ENCODE measurements at regions not wholly inside any gene's neighbourhood (a gene's known extent, or its start where the extent isn't known, plus 50 kb on each side); places are given as distances from the start of the nearest gene placed in this dataset.
"Not testable (repeated sequence)": the region's sequence is repeated elsewhere in the genome, so short reads cannot be mapped to it uniquely, and the experiment has no call there.

- DNase-seq (ENCODE audit: low read depth), result no peak
- no peak overlapping the region for H3K4me3 ChIP-seq (ENCODE audit: low read depth, low read length)
Measured at GRCh38 chr16:87216148-87216840, 100.9 kb downstream of the C16orf95 start.

DNA sequence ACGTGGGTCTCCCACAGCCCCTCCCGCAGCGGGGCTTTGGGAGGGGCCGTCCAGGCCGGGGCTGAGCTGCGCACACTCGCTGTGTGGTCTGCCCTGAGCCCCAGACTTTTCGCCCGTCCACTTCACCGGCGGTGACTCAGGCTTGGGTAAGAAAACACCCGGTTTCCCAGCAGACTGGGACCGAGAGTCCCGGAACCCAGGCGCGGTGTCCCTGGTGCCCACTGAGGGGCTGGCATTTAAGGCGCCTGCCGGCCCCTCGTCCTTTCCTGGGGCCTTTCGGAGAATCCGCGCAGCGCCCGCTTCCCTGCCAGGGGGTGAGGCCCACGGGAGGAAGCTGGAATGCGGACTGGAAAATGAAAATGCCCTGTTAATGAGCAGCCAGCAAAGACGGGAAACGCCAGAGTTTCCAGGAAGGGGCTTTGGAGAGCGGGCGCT, 100.3 kb downstream of the C16orf95 start:
- no peak for DNase-seq (ENCODE audit: low read depth)
- H3K4me3 ChIP-seq (ENCODE audit: low read depth, low read length), result peak overlapping the region; percentile 6

GRCh38 chr16:87217802-87218201, 99.4 kb downstream of the C16orf95 start:
- H3K4me3 ChIP-seq (ENCODE audit: low read depth, low read length); DNase-seq (ENCODE audit: low read depth): not testable (repeated sequence)

GRCh38 chr16:87218281-87219055, 98.7 kb downstream of the C16orf95 start:
- no peak overlapping the region for H3K4me3 ChIP-seq (ENCODE audit: low read depth, low read length)
- no peak for DNase-seq (ENCODE audit: low read depth)

GRCh38 chr16:87219287-87219909, 97.8 kb downstream of the C16orf95 start:
- DNase-seq (ENCODE audit: low read depth), result no peak
- H3K4me3 ChIP-seq (ENCODE audit: low read depth, low read length), result no peak overlapping the region

GRCh38 chr16:87221633-87222032, 95.6 kb downstream of the C16orf95 start:
- no peak for DNase-seq (ENCODE audit: low read depth)
- no peak overlapping the region for H3K4me3 ChIP-seq (ENCODE audit: low read depth, low read length)

GRCh38 chr16:87222335-87222734, 94.9 kb downstream of the C16orf95 start:
- DNase-seq (ENCODE audit: low read depth), result no peak
- no peak overlapping the region for H3K4me3 ChIP-seq (ENCODE audit: low read depth, low read length)

- no peak for DNase-seq (ENCODE audit: low read depth)
- H3K4me3 ChIP-seq (ENCODE audit: low read depth, low read length), result no peak overlapping the region
Measured at GRCh38 chr16:87223656-87224248, 93.4 kb downstream of the C16orf95 start.

GRCh38 chr16:87226926-87227295, 90.3 kb downstream of the C16orf95 start:
- DNase-seq (ENCODE audit: low read depth), result no peak
- no peak overlapping the region for H3K4me3 ChIP-seq (ENCODE audit: low read depth, low read length)

DNA sequence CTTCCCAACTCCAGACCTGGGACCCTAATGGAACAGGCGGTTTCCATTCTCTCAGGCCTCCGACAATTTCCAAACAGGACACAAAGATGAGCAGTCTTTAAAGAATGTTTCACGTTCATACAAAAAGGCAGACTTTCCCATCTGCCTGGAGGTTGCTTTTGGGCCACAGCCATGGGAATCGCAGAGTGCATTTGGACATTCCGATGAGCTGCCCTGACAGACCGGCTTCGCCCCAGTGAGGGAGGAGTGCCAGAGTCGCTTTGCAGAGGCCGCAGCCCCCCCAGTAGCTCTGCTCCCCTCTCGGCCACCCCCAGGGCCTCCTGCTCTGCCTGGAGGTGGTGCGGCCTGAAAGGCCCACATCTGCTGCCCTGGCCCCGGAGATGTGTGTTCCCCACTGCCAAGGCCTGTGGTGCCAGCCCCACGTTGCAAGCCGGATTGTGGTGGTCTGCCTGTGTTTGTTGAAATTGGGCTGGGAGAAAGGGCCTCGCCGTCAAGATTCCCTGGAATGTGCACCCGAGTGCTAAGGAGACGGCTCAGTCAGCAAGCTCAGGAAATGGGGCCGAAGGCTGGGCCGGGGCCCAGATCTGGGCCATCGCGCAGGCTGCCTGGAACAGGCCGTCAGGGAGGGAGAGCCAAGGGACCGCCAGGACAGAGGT, 89.8 kb downstream of the C16orf95 start:
- peak; percentile 59 for DNase-seq (ENCODE audit: low read depth)
- no peak overlapping the region for H3K4me3 ChIP-seq (ENCODE audit: low read depth, low read length)

DNA sequence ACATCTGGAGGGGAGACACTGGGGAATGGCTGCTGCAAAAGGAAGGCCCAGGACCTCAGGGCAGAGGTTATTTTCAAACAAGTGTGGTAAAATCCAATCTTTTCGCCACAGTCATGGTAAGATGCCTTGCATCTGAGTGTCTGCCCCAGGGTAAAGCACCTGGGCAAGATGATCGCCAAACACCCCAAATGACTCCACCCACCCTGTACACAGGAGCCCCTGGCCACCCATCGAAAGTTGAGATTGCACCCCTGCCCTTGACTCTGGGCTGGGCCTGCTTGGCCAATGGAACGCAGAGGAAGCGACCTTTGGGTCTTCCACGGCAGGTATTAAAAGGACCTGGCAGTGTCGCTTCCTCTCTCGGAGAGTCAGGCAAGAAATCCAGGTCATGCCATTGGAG, 88.8 kb downstream of the C16orf95 start:
- no peak for DNase-seq (ENCODE audit: low read depth)

GRCh38 chr16:87229230-87230188, 87.7 kb downstream of the C16orf95 start:
- H3K4me3 ChIP-seq (ENCODE audit: low read depth, low read length), result no peak overlapping the region
- DNase-seq (ENCODE audit: low read depth), result no peak

More for the DNA sequence above, 88.8 kb downstream of the C16orf95 start:
- H3K4me3 ChIP-seq (ENCODE audit: low read depth, low read length), result no peak overlapping the region

- no peak for DNase-seq (ENCODE audit: low read depth)
- H3K4me3 ChIP-seq (ENCODE audit: low read depth, low read length), result no peak overlapping the region
Measured at GRCh38 chr16:87230571-87230970, 86.6 kb downstream of the C16orf95 start.

DNA sequence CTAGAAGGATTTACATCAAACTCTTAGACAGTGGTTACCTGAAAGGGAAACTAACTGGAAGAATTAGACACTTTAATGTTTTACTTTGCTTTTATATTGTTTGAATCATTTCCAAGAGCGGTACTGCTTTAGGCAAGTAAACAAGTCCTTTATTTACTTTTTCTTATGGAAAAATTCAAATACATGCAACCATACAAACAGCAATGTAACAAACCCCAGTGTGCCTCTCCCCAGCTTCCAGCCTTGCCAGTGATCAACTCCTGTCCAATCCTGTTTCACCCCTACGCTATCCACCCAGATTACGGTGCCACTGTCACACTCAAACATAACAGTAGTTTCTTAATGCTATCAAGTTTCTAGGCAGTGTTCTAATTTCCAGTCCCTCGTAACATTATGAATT, 85.9 kb downstream of the C16orf95 start:
- H3K4me3 ChIP-seq (ENCODE audit: low read depth, low read length), result no peak overlapping the region
- no peak for DNase-seq (ENCODE audit: low read depth)

- no peak overlapping the region for H3K4me3 ChIP-seq (ENCODE audit: low read depth, low read length)
- DNase-seq (ENCODE audit: low read depth), result no peak
Measured at GRCh38 chr16:87231911-87232310, 85.3 kb downstream of the C16orf95 start.

- no peak for DNase-seq (ENCODE audit: low read depth)
- no peak overlapping the region for H3K4me3 ChIP-seq (ENCODE audit: low read depth, low read length)
Measured at GRCh38 chr16:87233928-87234327, 83.3 kb downstream of the C16orf95 start.

GRCh38 chr16:87234601-87235000, 82.6 kb downstream of the C16orf95 start:
- no peak overlapping the region for H3K4me3 ChIP-seq (ENCODE audit: low read depth, low read length)
- DNase-seq (ENCODE audit: low read depth), result no peak

DNA sequence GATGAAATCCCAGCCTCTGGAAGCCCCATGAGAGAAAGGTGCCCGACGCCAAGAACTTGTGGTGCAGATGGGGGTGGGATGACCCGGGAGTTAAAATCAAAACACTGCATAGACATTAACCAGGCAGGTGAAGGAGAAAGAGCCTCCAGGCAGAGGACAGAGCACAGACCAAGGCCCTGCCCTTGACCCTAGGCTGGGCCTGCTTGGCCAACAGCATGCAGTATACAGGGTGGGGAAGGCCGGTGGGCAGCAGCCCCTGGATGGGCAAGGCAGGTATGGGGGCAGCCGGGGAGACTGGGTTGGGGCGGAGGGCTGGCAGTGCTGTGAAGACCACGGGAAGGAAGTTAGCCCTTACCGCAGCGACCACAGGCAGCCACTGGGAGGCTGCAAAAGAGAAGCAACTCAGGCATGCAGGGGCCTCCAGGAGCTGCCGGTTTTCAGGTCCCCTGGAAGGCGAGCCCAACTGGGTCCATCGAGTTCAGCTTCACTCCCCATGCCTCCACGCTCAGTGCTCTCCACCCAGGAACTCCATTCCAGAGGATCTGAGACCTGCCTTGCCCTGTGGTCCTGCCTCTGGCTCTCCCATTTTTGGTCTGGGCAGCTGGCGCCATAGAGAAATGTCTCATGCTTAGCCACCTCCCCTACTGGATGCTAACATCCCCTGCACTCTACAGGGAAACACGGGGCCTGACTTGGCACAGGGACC, 81.2 kb downstream of the C16orf95 start:
- H3K4me3 ChIP-seq (ENCODE audit: low read depth, low read length), result no peak overlapping the region
- no peak for DNase-seq (ENCODE audit: low read depth)

Data from skeletal muscle cell (primary cell).